HCT116 (cell line): ENCODE measurements at regions not wholly inside any gene's neighbourhood (a gene's known extent, or its start where the extent isn't known, plus 50 kb on each side); places are given as distances from the start of the nearest gene placed in this dataset.

Experiments used
- ATAC-seq: fragments of 200-7000 bp; cut with Tn5 transposase; 2 replicates; pipeline ENCODE4 v1.9.1; 2020; ENCODE audit warnings: mild to moderate bottlenecking, moderate library complexity
- BruUV-seq: library from RNA; stranded (reverse); fragments of 400-500 nt; replicated peaks from 2 replicates; lab custom pipeline; 2021; lab: Mats Ljungman, UMichigan
- CTCF ChIA-PET: fragments of 300-600 bp; sonication (Branson Sonifier 250); formaldehyde crosslinking; loops from one replicate; lab custom pipeline; 2021; ENCODE audit warnings: antibody characterized with exemption; lab: Charles Lee
- POLR2A ChIA-PET: fragments of 300-600, 350-600 bp; sonication (Branson Sonifier 250); formaldehyde crosslinking; loops from one replicate; lab custom pipeline; 2021; ENCODE audit warnings: antibody characterized with exemption; lab: Charles Lee
- RAD21 ChIA-PET, 2 experiments: fragments of 300-600 bp; sonication (Branson Sonifier 250); formaldehyde crosslinking; loops; one replicate each; lab custom pipeline; 2023; ENCODE audit warnings: low total read pairs in 2 of 2; ENCODE audit not compliant: uncharacterized antibody in 2 of 2, unreplicated experiment in 2 of 2, low non-redundant PET in 1 of 2; lab: Charles Lee
- DNase-seq: peaks from one replicate; pipeline ENCODE4 v3.0.0-alpha.2; 2010; ENCODE audit warnings: low read depth, low spot score
- H2AFZ ChIP-seq: fragments of 200-600 bp; shearing (Covaris generic), sonication (generic); 2 replicates; pipeline ENCODE4 v1.6.1; 2017; ENCODE audit warnings: low read depth, mixed run types, mixed read lengths, antibody characterized with exemption, low read length; ENCODE audit not compliant: poor library complexity, severe bottlenecking
- H3K27ac ChIP-seq: 2 replicates; pipeline ENCODE4 v1.5.1; 2012; ENCODE audit warnings: low read depth, low read length
- H3K27me3 ChIP-seq: fragments of 200-600 bp; sonication (generic); 2 replicates; pipeline ENCODE4 v1.6.1; 2016; ENCODE audit warnings: mixed run types, low read length, mixed read lengths; ENCODE audit not compliant: insufficient read depth
- H3K36me3 ChIP-seq, 2 experiments: fragments of 200-500 bp in 1 of 2; fragments of 200-600 bp in 1 of 2; sonication (Bioruptor generic) in 1 of 2; sonication (generic) in 1 of 2; 2 replicates each; pipeline versions ENCODE4 v1.5.1 to v1.6.1; 2014 to 2016; ENCODE audit warnings: low read length in 2 of 2, inconsistent platforms in 1 of 2, mixed read lengths in 1 of 2, mixed run types in 1 of 2; ENCODE audit not compliant: insufficient read depth in 2 of 2, control insufficient read depth in 1 of 2
- H3K4me1 ChIP-seq, 2 experiments: fragments of 200-600 bp in 1 of 2; sonication (generic) in 1 of 2; 2 replicates each; pipeline versions ENCODE4 v1.5.1 to v1.6.1; 2012 to 2017; ENCODE audit warnings: low read length in 2 of 2, inconsistent platforms in 1 of 2, mild to moderate bottlenecking in 1 of 2, mixed read lengths in 1 of 2, mixed run types in 1 of 2, moderate library complexity in 1 of 2; ENCODE audit not compliant: insufficient read depth in 2 of 2, control insufficient read depth in 1 of 2
- H3K4me2 ChIP-seq: fragments of 200-600 bp; sonication (generic); 2 replicates; pipeline ENCODE4 v1.6.1; 2017; ENCODE audit warnings: mixed run types, low read length, mixed read lengths
- H3K4me3 ChIP-seq, 2 experiments: fragments of 200-600 bp in 1 of 2; sonication (generic) in 1 of 2; replicated peaks in 1 of 2; 2 replicates each; pipeline ENCODE4 v1.5.1; 2011 to 2016; ENCODE audit warnings: low read length in 2 of 2, control low read depth in 1 of 2, low read depth in 1 of 2, mild to moderate bottlenecking in 1 of 2, mixed read lengths in 1 of 2, mixed run types in 1 of 2
- H3K79me2 ChIP-seq: fragments of 200-600 bp; sonication (generic); 2 replicates; pipeline ENCODE4 v1.6.1; 2017; ENCODE audit warnings: mild to moderate bottlenecking, mixed run types, low read length, moderate library complexity, mixed read lengths; ENCODE audit not compliant: insufficient read depth
- H3K9ac ChIP-seq: fragments of 200-600 bp; sonication (generic); 2 replicates; pipeline ENCODE4 v1.6.1; 2016; ENCODE audit warnings: low read length, mixed read lengths
- H3K9me2 ChIP-seq: fragments of 200-600 bp; sonication (generic), shearing (Covaris generic); 2 replicates; pipeline ENCODE4 v1.6.1; 2017; ENCODE audit warnings: mixed run types, mild to moderate bottlenecking, moderate library complexity; ENCODE audit not compliant: insufficient read depth
- H3K9me3 ChIP-seq, 2 experiments: fragments of 200-500 bp in 1 of 2; fragments of 200-600 bp in 1 of 2; sonication (Bioruptor generic) in 1 of 2; sonication (generic) in 1 of 2; 2 replicates each; pipeline ENCODE4 v1.6.1; 2014 to 2017; ENCODE audit warnings: low read length in 2 of 2, mixed read lengths in 2 of 2, inconsistent platforms in 1 of 2, low read depth in 1 of 2, mild to moderate bottlenecking in 1 of 2, mixed run types in 1 of 2, moderate library complexity in 1 of 2; ENCODE audit not compliant: control insufficient read depth in 1 of 2, insufficient read depth in 1 of 2
- H4K20me1 ChIP-seq: fragments of 200-600 bp; sonication (generic), shearing (Covaris generic); 2 replicates; pipeline ENCODE4 v1.6.1; 2017; ENCODE audit warnings: mixed run types, mild to moderate bottlenecking, moderate library complexity; ENCODE audit not compliant: insufficient read depth
- ATF3 ChIP-seq: IDR thresholded peaks from 2 replicates; pipeline ENCODE4 v1.6.1; 2012
- CBX3 ChIP-seq: IDR thresholded peaks from 2 replicates; pipeline ENCODE4 v1.6.1; 2012; ENCODE audit warnings: low read depth
- CEBPB ChIP-seq: IDR thresholded peaks from 2 replicates; pipeline ENCODE4 v1.6.1; 2012; ENCODE audit warnings: low read depth
- CTCF ChIP-seq, 3 experiments: fragments of 200-600 bp in 1 of 3; sonication (generic) in 1 of 3; IDR thresholded peaks in 2 of 3; conservative IDR thresholded peaks in 1 of 3; 2 replicates each; pipeline ENCODE4 v1.5.1; 2012 to 2017; ENCODE audit warnings: low read depth in 2 of 3, low read length in 2 of 3, antibody characterized with exemption in 1 of 3, borderline replicate concordance in 1 of 3, control low read depth in 1 of 3, mild to moderate bottlenecking in 1 of 3, mixed read lengths in 1 of 3, mixed run types in 1 of 3, moderate library complexity in 1 of 3; ENCODE audit not compliant: insufficient read depth in 1 of 3
- EGR1 ChIP-seq: IDR thresholded peaks from 2 replicates; pipeline ENCODE4 v1.6.1; 2012; ENCODE audit warnings: low read depth
- ELF1 ChIP-seq: IDR thresholded peaks from 2 replicates; pipeline ENCODE4 v1.6.1; 2012; ENCODE audit warnings: low read depth, borderline replicate concordance
- FOSL1 ChIP-seq: IDR thresholded peaks from 2 replicates; pipeline ENCODE4 v1.6.1; 2012; ENCODE audit warnings: low read depth
- REST ChIP-seq: IDR thresholded peaks from 2 replicates; pipeline ENCODE4 v1.6.1; 2012; ENCODE audit warnings: low read depth
- SIN3A ChIP-seq: IDR thresholded peaks from 2 replicates; pipeline ENCODE4 v1.6.1; 2012; ENCODE audit warnings: low read depth
- SP1 ChIP-seq: IDR thresholded peaks from 2 replicates; pipeline ENCODE4 v1.6.1; 2012; ENCODE audit warnings: low read depth
- SRF ChIP-seq: IDR thresholded peaks from 2 replicates; pipeline ENCODE4 v1.6.1; 2012; ENCODE audit warnings: low read depth
- TCF7L2 ChIP-seq: IDR thresholded peaks from 2 replicates; pipeline ENCODE4 v1.7.0; 2011; ENCODE audit warnings: borderline replicate concordance, inconsistent platforms; ENCODE audit not compliant: insufficient read depth, insufficient read length; ENCODE audit errors: extremely low read depth
- YY1 ChIP-seq: IDR thresholded peaks from 2 replicates; pipeline ENCODE4 v1.6.1; 2011; ENCODE audit warnings: low read length, low read depth, moderate library complexity, mild to moderate bottlenecking; ENCODE audit not compliant: insufficient replicate concordance; ENCODE audit errors: extremely low read depth
- intact Hi-C: fragments of 100-400 bp; cut with micrococcal nuclease; formaldehyde crosslinking; loops from 2 replicates; pipeline ENCODE4 v1.10.0; 2022
- TF ChIP-seq, protein P1 (sequence below): IDR thresholded peaks from 2 replicates; pipeline ENCODE4 v1.6.1; 2011; ENCODE audit warnings: mild to moderate bottlenecking, low read length, moderate library complexity; ENCODE audit not compliant: insufficient replicate concordance; ENCODE audit errors: extremely low read depth

- no peak overlapping the region for H2AFZ ChIP-seq
- TF ChIP-seq CEBPB: no peak
- TF ChIP-seq ELF1: no peak
- TF ChIP-seq REST: no peak
- TF ChIP-seq YY1: no peak
- TF ChIP-seq SIN3A: no peak
- no peak for TF ChIP-seq FOSL1
- no peak for TF ChIP-seq EGR1
- TF ChIP-seq, protein P1, sequence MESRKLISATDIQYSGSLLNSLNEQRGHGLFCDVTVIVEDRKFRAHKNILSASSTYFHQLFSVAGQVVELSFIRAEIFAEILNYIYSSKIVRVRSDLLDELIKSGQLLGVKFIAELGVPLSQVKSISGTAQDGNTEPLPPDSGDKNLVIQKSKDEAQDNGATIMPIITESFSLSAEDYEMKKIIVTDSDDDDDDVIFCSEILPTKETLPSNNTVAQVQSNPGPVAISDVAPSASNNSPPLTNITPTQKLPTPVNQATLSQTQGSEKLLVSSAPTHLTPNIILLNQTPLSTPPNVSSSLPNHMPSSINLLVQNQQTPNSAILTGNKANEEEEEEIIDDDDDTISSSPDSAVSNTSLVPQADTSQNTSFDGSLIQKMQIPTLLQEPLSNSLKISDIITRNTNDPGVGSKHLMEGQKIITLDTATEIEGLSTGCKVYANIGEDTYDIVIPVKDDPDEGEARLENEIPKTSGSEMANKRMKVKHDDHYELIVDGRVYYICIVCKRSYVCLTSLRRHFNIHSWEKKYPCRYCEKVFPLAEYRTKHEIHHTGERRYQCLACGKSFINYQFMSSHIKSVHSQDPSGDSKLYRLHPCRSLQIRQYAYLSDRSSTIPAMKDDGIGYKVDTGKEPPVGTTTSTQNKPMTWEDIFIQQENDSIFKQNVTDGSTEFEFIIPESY: no peak
- no peak for TF ChIP-seq SP1
- no peak for TF ChIP-seq ATF3
- no peak for TF ChIP-seq CBX3
- TF ChIP-seq TCF7L2: no peak
- TF ChIP-seq SRF: no peak
- TF ChIP-seq CTCF (IDR thresholded peaks at IDR 0.05 in 2 of 3, conservative IDR thresholded peaks at IDR 0.05 in 1 of 3; ENCODE audit: borderline replicate concordance in 1 of 3, insufficient read depth in 1 of 3, low read depth in 2 of 3, low read length in 2 of 3): no peak
- POLR2A ChIA-PET: no interaction called here
- no peaks in the 10 kb centered on the region for H3K79me2 ChIP-seq
- intact Hi-C loops: no loop called here
- H3K9me3 ChIP-seq: no peaks in the 10 kb centered on the region
- H3K4me3 ChIP-seq: no peak overlapping the region
- no peak overlapping the region for H3K27ac ChIP-seq
- ATAC-seq: no peak
- BruUV-seq: no TSS peak
- RAD21 ChIA-PET: no interaction called here
- H3K9ac ChIP-seq: no peak overlapping the region
- no peaks in the 10 kb centered on the region for H3K9me2 ChIP-seq
- DNase-seq: no peak
- H3K4me1 ChIP-seq: no peaks in the 10 kb centered on the region
- no peaks in the 10 kb centered on the region for H3K27me3 ChIP-seq
- H3K36me3 ChIP-seq: no peaks in the 10 kb centered on the region
- H3K4me2 ChIP-seq: no peak overlapping the region
- CTCF ChIA-PET: no interaction called here
- no peaks in the 10 kb centered on the region for H4K20me1 ChIP-seq
These were observed 477.6 kb upstream of the KCNMB2 start for GRCh38 chr3:178058629-178059028.
